A549 (cell line): ENCODE measurements at regions not wholly inside any gene's neighbourhood (a gene's known extent, or its start where the extent isn't known, plus 50 kb on each side); places are given as distances from the start of the nearest gene placed in this dataset.

Experiments
- ATAC-seq, 2 experiments: fragments of 200-7000 bp in 1 of 2; fragments of >200 bp in 1 of 2; cut with Nextera tagmentation in 1 of 2; cut with Tn5 transposase in 1 of 2; 3 replicates each; pipeline versions ENCODE4 v1.8.0 to v1.9.1; 2018 to 2020; ENCODE audit warnings: mild to moderate bottlenecking in 1 of 2, moderate library complexity in 1 of 2
- CTCF ChIA-PET: fragments of 300-600 bp; sonication (Branson Sonifier 250); formaldehyde crosslinking; extraction: SDS; loops from one replicate; lab custom pipeline; 2021; ENCODE audit warnings: antibody characterized with exemption, inconsistent platforms; lab: Yijun Ruan, JAX
- POLR2A ChIA-PET: fragments of 350-600 bp; formaldehyde crosslinking; extraction: SDS; loops from one replicate; lab custom pipeline; 2021; ENCODE audit warnings: antibody characterized with exemption, inconsistent platforms; lab: Yijun Ruan, JAX
- DNase-seq, 2 experiments: peaks; one replicate each; pipeline versions ENCODE4 v3.0.0 to v3.0.0-alpha.2; 2011 to 2016; ENCODE audit warnings: low read depth in 1 of 2, low spot score in 1 of 2
- FAIRE-seq: peaks from 2 replicates; lab custom pipeline; 2011; peaks lifted over from hg19 to GRCh38; lab: Jason Lieb, UNC
- H3K27ac ChIP-seq, 2 experiments: fragments of >200 bp; sonication (Bioruptor Twin); formaldehyde crosslinking; 3 replicates each; pipeline ENCODE4 v1.5.1; 2016 to 2017
- H3K4me1 ChIP-seq: fragments of >200 bp; sonication (Bioruptor Twin); formaldehyde crosslinking; 3 replicates; pipeline ENCODE4 v1.6.1; 2016
- H3K4me2 ChIP-seq: fragments of >200 bp; sonication (Bioruptor Twin); formaldehyde crosslinking; 3 replicates; pipeline ENCODE4 v1.6.1; 2016
- H3K4me3 ChIP-seq: fragments of >200 bp; sonication (Bioruptor Twin); formaldehyde crosslinking; 3 replicates; pipeline ENCODE4 v1.5.1; 2016
- H3K9me3 ChIP-seq: fragments of >200 bp; sonication (Bioruptor Twin); formaldehyde crosslinking; 3 replicates; pipeline ENCODE4 v1.6.1; 2016
- CEBPB ChIP-seq, 2 experiments: fragments of >200 bp in 1 of 2; sonication (Bioruptor Twin) in 1 of 2; formaldehyde crosslinking in 1 of 2; IDR thresholded peaks; 2 replicates each; pipeline ENCODE4 v1.6.1; 2012 to 2016
- CHD2 ChIP-seq: fragments of 150-350 bp; IDR thresholded peaks from 2 replicates; pipeline ENCODE4 v1.6.1; 2014; ENCODE audit warnings: low read length; ENCODE audit not compliant: partially characterized antibody
- CTCF ChIP-seq: fragments of >200 bp; sonication (Bioruptor Twin); formaldehyde crosslinking; IDR thresholded peaks from 3 replicates; pipeline ENCODE4 v1.5.1; 2016
- FOXS1 ChIP-seq: fragments of 250-450 bp; sonication (Bioruptor Pico); IDR thresholded peaks from 2 replicates; pipeline ENCODE4 v1.5.0; 2020; ENCODE audit warnings: mild to moderate bottlenecking, moderate library complexity
- HES2 ChIP-seq: fragments of >200 bp; sonication (Bioruptor Twin); formaldehyde crosslinking; IDR thresholded peaks from 2 replicates; pipeline ENCODE4 v1.6.1; 2016
- HMGXB4 ChIP-seq: fragments of 250-450 bp; sonication (Bioruptor Pico); IDR thresholded peaks from 2 replicates; pipeline ENCODE4 v1.5.0; 2021; ENCODE audit warnings: mild to moderate bottlenecking, moderate library complexity, borderline replicate concordance
- KDM1A ChIP-seq: fragments of 200-600 bp; sonication (generic); IDR thresholded peaks from 2 replicates; pipeline ENCODE4 v1.6.1; 2016; ENCODE audit warnings: low read depth, mild to moderate bottlenecking
- MAFK ChIP-seq: fragments of 450-650 bp; IDR thresholded peaks from 2 replicates; pipeline ENCODE4 v1.6.1; 2014; ENCODE audit not compliant: partially characterized antibody
- NFE2L2 ChIP-seq: fragments of 150-350 bp; conservative IDR thresholded peaks from 2 replicates; pipeline ENCODE4 v1.6.1; 2014; ENCODE audit warnings: low read length
- NR3C1 ChIP-seq: fragments of >200 bp; sonication (Bioruptor Twin); formaldehyde crosslinking; IDR thresholded peaks from 3 replicates; pipeline ENCODE4 v1.6.1; 2017
- PBX3 ChIP-seq: IDR thresholded peaks from 2 replicates; pipeline ENCODE4 v1.6.1; 2012
- POLR2AphosphoS2 ChIP-seq: conservative IDR thresholded peaks from 2 replicates; pipeline ENCODE4 v1.6.1; 2012; ENCODE audit warnings: low read length, improper control_type of control experiment, inconsistent platforms
- RAD21 ChIP-seq, 2 experiments: fragments of >200 bp in 1 of 2; sonication (Bioruptor Twin) in 1 of 2; formaldehyde crosslinking in 1 of 2; IDR thresholded peaks in 1 of 2; conservative IDR thresholded peaks in 1 of 2; 2 replicates in 1 of 2; 3 replicates in 1 of 2; pipeline ENCODE4 v1.6.1; 2012 to 2018; ENCODE audit warnings: inconsistent platforms in 1 of 2
- RCOR1 ChIP-seq: fragments of 150-350 bp; IDR thresholded peaks from 2 replicates; pipeline ENCODE4 v1.6.1; 2014; ENCODE audit warnings: antibody characterized with exemption, low read length, low read depth
- REST ChIP-seq: fragments of 200-600 bp; sonication (generic); IDR thresholded peaks from 2 replicates; pipeline ENCODE4 v1.6.1; 2016; ENCODE audit warnings: antibody characterized with exemption, mild to moderate bottlenecking, moderate library complexity
- SREBF2 ChIP-seq: fragments of 450-650 bp; IDR thresholded peaks from 2 replicates; pipeline ENCODE4 v1.6.1; 2014; ENCODE audit warnings: mild to moderate bottlenecking, moderate library complexity
- ZC3H11A ChIP-seq: fragments of 450-650 bp; IDR thresholded peaks from 2 replicates; pipeline ENCODE4 v1.6.1; 2014; ENCODE audit warnings: antibody characterized with exemption, mild to moderate bottlenecking
- ZNF302 ChIP-seq: fragments of 250-450 bp; sonication (Bioruptor Pico); IDR thresholded peaks from 2 replicates; pipeline ENCODE4 v1.9.0; 2021; ENCODE audit warnings: inconsistent platforms, mild to moderate bottlenecking, moderate library complexity
- WGBS: methylation state at CpG from one replicate; pipeline ENCODE4 v1.1.6; 2017; ENCODE audit errors: missing lambda C conversion rate; 5-methylcytosine and 5-hydroxymethylcytosine counted together

- Histone ChIP-seq H3K27ac (peak overlapping the region; percentile 54 to 61), H3K4me2 (no peak overlapping the region), H3K4me3 (no peak overlapping the region), H3K9me3 (peaks cover 15% of the 10 kb centered on the region), H3K4me1 (no peaks in the 10 kb centered on the region)
- CTCF ChIA-PET, result interaction anchor here (0.7 kb wide), 1 partner anchor 172 kb away, joined by 4 read pairs; no protein-coding TSS in a partner anchor
- FAIRE-seq, result no peak
- POLR2A ChIA-PET, result no interaction called here
- peak; percentile 77 to 89; a peak in 5 of 6 replicates for ATAC-seq
- peak in 1 of 2 experiments; percentile 77 for DNase-seq
- 10% methylated on average over 1 of the region's 1 CpG for WGBS
- peak; percentile 83 for TF ChIP-seq MAFK
- TF ChIP-seq CEBPB (IDR thresholded peaks at IDR 0.05), result peak in 1 of 2 experiments; percentile 32; a peak in 1 of 4 replicates
- TF ChIP-seq NFE2L2, result peak; percentile 69
- no peak for TF ChIP-seq ZNF302 (CRISPR knock-in tag)
Measured at GRCh38 chr2:171244466-171244969, 83.8 kb upstream of the TLK1 start.

- H3K4me3 ChIP-seq, result no peak overlapping the region
- ATAC-seq, result no peak
- no peak for TF ChIP-seq FOXS1 (CRISPR knock-in tag)
- no peak for TF ChIP-seq RAD21 (conservative IDR thresholded peaks at IDR 0.05 in 1 of 2, IDR thresholded peaks at IDR 0.05 in 1 of 2)
- TF ChIP-seq RCOR1, result no peak
- TF ChIP-seq HMGXB4 (CRISPR knock-in tag), result no peak
- FAIRE-seq, result no peak
- ChIA-PET CTCF (no interaction called here), POLR2A (no interaction called here)
- no peak overlapping the region for H3K4me2 ChIP-seq
- DNase-seq, result no peak
- no peak overlapping the region for H3K27ac ChIP-seq
- peaks cover 15% of the 10 kb centered on the region for H3K9me3 ChIP-seq
- H3K4me1 ChIP-seq, result no peaks in the 10 kb centered on the region
- 82% methylated on average over 1 of the region's 1 CpG for WGBS
Measured at GRCh38 chr2:171241771-171242170, 81.1 kb upstream of the TLK1 start.

GRCh38 chr2:171238946-171239345, 78.3 kb upstream of the TLK1 start:
- Histone ChIP-seq H3K4me3 (no peak overlapping the region), H3K9me3 (no peaks in the 10 kb centered on the region), H3K4me1 (no peaks in the 10 kb centered on the region), H3K4me2 (no peak overlapping the region), H3K27ac (no peak overlapping the region)
- DNase-seq (no peak), ATAC-seq (no peak), FAIRE-seq (no peak)
- ChIA-PET CTCF (interaction anchor here (0.7 kb wide), 1 partner anchor 11 kb away, joined by 3 read pairs; no protein-coding TSS in a partner anchor), POLR2A (interaction anchor here (0.9 kb wide), 1 partner anchor 68 kb away, joined by 5 read pairs; no protein-coding TSS in a partner anchor)
- TF ChIP-seq NR3C1 (no peak), NFE2L2 (no peak), HMGXB4 (CRISPR knock-in tag) (no peak), RAD21 (conservative IDR thresholded peaks at IDR 0.05 in 1 of 2, IDR thresholded peaks at IDR 0.05 in 1 of 2) (no peak), CTCF (no peak), REST (no peak), ZC3H11A (no peak), POLR2AphosphoS2 (no peak), PBX3 (no peak), SREBF2 (no peak), KDM1A (no peak), CEBPB (IDR thresholded peaks at IDR 0.05) (no peak), HES2 (no peak), CHD2 (no peak)
- 81% methylated on average over 4 of the region's 4 CpGs for WGBS
